Fibroblast of peridontal ligament (primary cell): ENCODE measurements at regions not wholly inside any gene's neighbourhood (a gene's known extent, or its start where the extent isn't known, plus 50 kb on each side); places are given as distances from the start of the nearest gene placed in this dataset.

Source experiments
- DNase-seq: peaks from one replicate; pipeline ENCODE4 v3.0.0-alpha.2; 2010; ENCODE audit errors: extremely low read depth

GRCh38 chr1:239874831-239875230 lies 216.9 kb upstream of the FMN2 start:
- DNase-seq, result no peak

GRCh38 chr1:239879321-239880170 lies 212.1 kb upstream of the FMN2 start:
- DNase-seq, result no peak

- no peak for DNase-seq
Observed at GRCh38 chr1:239882967-239883366, 208.7 kb upstream of the FMN2 start.

- no peak for DNase-seq
Observed at GRCh38 chr1:239884796-239885195, 206.9 kb upstream of the FMN2 start.

GRCh38 chr1:239886266-239886665 lies 205.4 kb upstream of the FMN2 start:
- DNase-seq, result no peak

- no peak for DNase-seq
Observed at GRCh38 chr1:239888639-239889038, 203.0 kb upstream of the FMN2 start.

- DNase-seq, result no peak
Observed at GRCh38 chr1:239891621-239892358, 199.9 kb upstream of the FMN2 start.

- DNase-seq, result no peak
Observed at GRCh38 chr1:239892602-239893001, 199.1 kb upstream of the FMN2 start.

GRCh38 chr1:239893127-239893731 lies 198.5 kb upstream of the FMN2 start:
- no peak for DNase-seq

- DNase-seq, result no peak
Observed at GRCh38 chr1:239896569-239896968, 195.1 kb upstream of the FMN2 start.

- no peak for DNase-seq
Observed at GRCh38 chr1:239896980-239897379, 194.7 kb upstream of the FMN2 start.

- DNase-seq, result no peak
Observed at GRCh38 chr1:239897458-239897857, 194.2 kb upstream of the FMN2 start.

- DNase-seq, result peak; percentile 83
Observed at GRCh38 chr1:239898062-239898730, 193.5 kb upstream of the FMN2 start.

- DNase-seq, result no peak
Observed at GRCh38 chr1:239899747-239900146, 191.9 kb upstream of the FMN2 start.

- no peak for DNase-seq
Observed at GRCh38 chr1:239906394-239906793, 185.3 kb upstream of the FMN2 start.

- peak; percentile 81 for DNase-seq
Observed at GRCh38 chr1:239909898-239910297, 181.8 kb upstream of the FMN2 start.

GRCh38 chr1:239912471-239912870 lies 179.2 kb upstream of the FMN2 start:
- DNase-seq, result peak; percentile 49

- DNase-seq, result no peak
Observed at GRCh38 chr1:239913141-239913585, 178.5 kb upstream of the FMN2 start.

GRCh38 chr1:239914751-239915231 lies 176.9 kb upstream of the FMN2 start:
- DNase-seq, result peak; percentile 98

- DNase-seq, result no peak
Observed at GRCh38 chr1:239918634-239919033, 173.0 kb upstream of the FMN2 start.

- DNase-seq, result no peak
Observed at GRCh38 chr1:239920214-239920613, 171.5 kb upstream of the FMN2 start.
